ENCODE measurements at regions not wholly inside any gene's neighbourhood (a gene's known extent, or its start where the extent isn't known, plus 50 kb on each side); places are given as distances from the start of the nearest gene placed in this dataset.

DNA sequence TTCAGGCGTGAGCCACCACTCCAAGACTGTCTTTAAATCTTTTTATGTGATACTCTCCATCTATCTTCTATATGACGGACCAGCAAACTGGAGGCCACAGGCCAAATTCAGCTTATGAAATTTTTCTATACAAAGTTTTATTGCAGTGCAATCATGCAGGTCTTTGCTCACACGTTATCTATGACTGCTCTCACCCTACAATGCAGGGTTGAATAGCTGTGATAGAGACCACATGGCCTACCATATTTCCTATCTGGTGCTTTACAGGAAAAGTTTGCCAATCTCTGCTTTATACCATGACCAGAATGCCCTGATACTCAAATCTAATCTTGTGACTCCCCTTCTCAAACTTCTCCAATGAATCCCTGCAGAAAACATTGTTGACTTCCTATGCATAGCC lies 89.5 kb upstream of the ACBD5 start:
- TF ChIP-seq POLR2A (IDR thresholded peaks at IDR 0.05), result no peak
- no peak for TF ChIP-seq CTCF (IDR thresholded peaks at IDR 0.05)

Data from esophagus squamous epithelium (tissue), 4 donors.